ENCODE measurements at regions not wholly inside any gene's neighbourhood (a gene's known extent, or its start where the extent isn't known, plus 50 kb on each side); places are given as distances from the start of the nearest gene placed in this dataset.

DNA sequence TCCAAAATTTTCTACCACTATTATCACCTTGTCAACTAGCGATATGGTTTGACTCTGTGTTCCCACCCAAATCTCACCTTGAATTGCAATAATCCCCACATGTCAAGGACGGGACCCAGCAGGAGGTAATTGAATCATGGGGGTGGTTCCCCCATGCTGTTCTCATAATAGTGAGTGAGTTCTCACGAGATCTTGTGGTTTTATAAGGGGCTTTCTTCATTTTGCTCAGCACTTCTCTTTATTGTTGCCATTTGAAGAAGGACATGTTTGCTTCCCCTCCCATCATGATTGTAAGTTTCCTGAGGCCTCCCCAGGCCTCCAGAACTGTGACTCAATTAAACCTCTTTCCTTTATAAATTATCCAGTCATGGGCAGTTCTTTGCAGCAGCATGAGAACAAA lies 73.5 kb upstream of the ZC3H12C start:
- H3K27ac ChIP-seq, result no peak overlapping the region
- H3K9ac ChIP-seq, result no peak overlapping the region

DNA sequence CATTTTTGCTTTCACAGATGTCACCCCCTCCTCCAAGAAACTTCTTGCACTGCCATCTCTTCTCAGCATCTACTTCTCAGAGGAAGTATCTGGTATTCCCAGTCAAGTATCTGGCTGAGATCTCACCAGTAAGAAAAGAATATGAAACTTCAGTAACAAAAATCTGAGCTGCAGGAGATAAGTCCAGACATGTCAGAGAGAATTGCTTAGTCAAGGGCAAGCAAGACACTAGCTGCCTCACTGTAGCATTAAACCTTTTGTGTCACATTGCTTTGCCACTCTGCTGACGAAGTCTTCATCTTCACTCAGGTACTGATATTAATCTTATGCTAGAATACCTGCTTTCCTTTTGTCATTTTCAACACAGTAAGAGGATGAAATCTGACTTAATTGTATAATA lies 70.6 kb upstream of the ZC3H12C start:
- Histone ChIP-seq H3K27ac (no peak overlapping the region), H3K4me3 (no peak overlapping the region), H4K20me1 (no peaks in the 10 kb centered on the region), H3K36me3 (no peaks in the 10 kb centered on the region), H3K4me2 (peak overlapping the region in 2 of 11 experiments; percentile 23 to 34; a peak in 3 of 22 replicates), H3K4me1 (peaks cover 9 to 26% (median 19%) of the 10 kb centered on the region in 10 experiments), H3K9ac (no peak overlapping the region), H3K9me3 (replicated peaks in 1 of 11) (peaks cover 0 to 18% (median 10%) of the 10 kb centered on the region in 11 experiments; a peak in 9 of 22 replicates), H3K27me3 (no peaks in the 10 kb centered on the region)
- no peak for TF ChIP-seq Cebpa-rat (IDR thresholded peaks at IDR 0.05)

More for the DNA sequence above, 73.5 kb upstream of the ZC3H12C start:
- TF ChIP-seq Cebpa-rat (IDR thresholded peaks at IDR 0.05), result no peak
- Histone ChIP-seq H3K9me3 (replicated peaks in 1 of 11) (peaks cover 0 to 16% (median 8%) of the 10 kb centered on the region in 11 experiments; a peak in 13 of 22 replicates), H3K4me1 (peaks cover 0 to 10% (median 0%) of the 10 kb centered on the region in 10 experiments; a peak in 2 of 20 replicates), H3K4me2 (no peak overlapping the region), H3K4me3 (no peak overlapping the region), H3K36me3 (no peaks in the 10 kb centered on the region), H4K20me1 (no peaks in the 10 kb centered on the region), H3K27me3 (no peaks in the 10 kb centered on the region)

- no peaks in the 10 kb centered on the region for H3K36me3 ChIP-seq
- no peak overlapping the region for H3K9ac ChIP-seq
- H4K20me1 ChIP-seq, result no peaks in the 10 kb centered on the region
- TF ChIP-seq Cebpa-rat (IDR thresholded peaks at IDR 0.05), result no peak
- H3K27me3 ChIP-seq, result no peaks in the 10 kb centered on the region
- H3K27ac ChIP-seq, result no peak overlapping the region
- no peak overlapping the region for H3K4me3 ChIP-seq
- peaks cover 8 to 29% (median 18%) of the 10 kb centered on the region in 11 experiments for H3K9me3 ChIP-seq (replicated peaks in 1 of 11)
- H3K4me2 ChIP-seq, result no peak overlapping the region
- H3K4me1 ChIP-seq, result peaks cover 15 to 33% (median 27%) of the 10 kb centered on the region in 10 experiments
Observed at GRCh38 chr11:110023711-110024110, 69.5 kb upstream of the ZC3H12C start.

DNA sequence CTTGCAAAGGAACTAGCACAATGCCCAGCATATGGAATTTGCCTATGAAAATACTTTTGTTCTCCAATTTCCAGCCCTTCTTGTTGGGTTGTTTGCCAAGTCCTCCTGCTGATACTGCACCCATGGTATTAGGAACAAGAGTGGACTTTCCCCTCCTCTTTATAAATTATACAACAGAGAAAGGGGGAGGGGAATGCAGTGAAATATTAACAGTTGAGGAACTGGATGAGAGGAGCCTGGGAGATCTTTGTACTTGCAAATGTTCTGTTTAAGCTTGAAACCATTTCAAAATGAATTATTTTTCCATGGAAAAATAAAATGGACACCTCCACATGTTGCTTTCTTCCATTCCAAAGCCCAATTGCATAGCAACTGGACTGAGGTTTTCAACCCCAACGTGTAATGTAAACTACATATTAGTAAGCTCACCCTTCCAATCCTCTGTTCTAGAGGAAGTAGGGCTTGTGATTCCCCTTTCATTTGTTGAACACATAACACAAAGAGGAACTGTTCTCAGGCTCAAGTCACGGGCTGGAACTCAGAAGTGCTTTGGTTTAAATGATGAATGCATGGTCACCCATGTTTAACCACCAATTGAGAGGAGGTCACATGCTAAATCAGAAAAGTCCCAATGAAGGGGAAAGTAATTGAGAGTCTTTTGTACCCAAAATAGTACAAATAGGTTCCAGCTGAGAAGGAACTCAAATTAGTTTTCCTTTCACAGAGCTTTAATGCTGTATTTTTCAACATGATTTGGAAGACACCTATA lies 66.2 kb upstream of the ZC3H12C start:
- Histone ChIP-seq H3K4me1 (peaks cover 15 to 35% (median 27%) of the 10 kb centered on the region in 10 experiments), H3K27me3 (no peaks in the 10 kb centered on the region), H3K27ac (peak overlapping the region in 4 of 11 experiments; percentile 49 to 72 (median 62); a peak in 9 of 22 replicates), H3K9ac (0 out of 22 replicates have a peak overlapping the region, but pooled peaks of 1 of the 11 experiments have one; percentile 11), H4K20me1 (no peaks in the 10 kb centered on the region), H3K36me3 (no peaks in the 10 kb centered on the region), H3K4me2 (peak overlapping the region; percentile 40 to 77 (median 54)), H3K9me3 (replicated peaks in 1 of 11) (peaks cover 0 to 37% (median 23%) of the 10 kb centered on the region in 11 experiments; a peak in 21 of 22 replicates), H3K4me3 (no peak overlapping the region)
- TF ChIP-seq Cebpa-rat (IDR thresholded peaks at IDR 0.05), result no peak

- H3K4me1 ChIP-seq, result peaks cover 15 to 35% (median 24%) of the 10 kb centered on the region in 10 experiments
- no peak for TF ChIP-seq Cebpa-rat (IDR thresholded peaks at IDR 0.05)
Observed at GRCh38 chr11:110027627-110028371, 65.4 kb upstream of the ZC3H12C start.

DNA sequence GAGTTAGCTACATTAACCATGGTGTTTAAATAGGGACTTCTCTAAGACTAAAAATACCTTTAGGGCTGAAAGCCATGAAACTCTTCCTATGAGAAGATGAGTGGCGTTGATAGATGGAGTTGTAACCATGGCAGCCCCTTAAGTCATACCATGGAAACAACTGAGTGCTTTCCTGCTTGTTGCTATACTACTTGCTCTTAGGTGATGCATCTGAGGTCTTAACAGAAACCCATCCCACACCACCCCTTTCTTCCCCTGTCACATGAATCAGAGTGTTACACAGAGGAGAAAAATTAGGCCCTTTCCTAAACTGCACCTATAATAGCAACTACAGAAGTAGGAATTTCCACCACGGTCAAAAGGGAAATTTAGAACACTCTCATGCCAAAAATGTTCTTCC lies 64.3 kb upstream of the ZC3H12C start:
- Histone ChIP-seq H4K20me1 (no peaks in the 10 kb centered on the region), H3K4me2 (peak overlapping the region in 1 of 11 experiments; percentile 49; a peak in 2 of 22 replicates), H3K9ac (no peak overlapping the region)

More at GRCh38 chr11:110027627-110028371, 65.4 kb upstream of the ZC3H12C start:
- Histone ChIP-seq H3K4me2 (peak overlapping the region; percentile 18 to 77 (median 50); a peak in 20 of 22 replicates), H4K20me1 (no peaks in the 10 kb centered on the region), H3K36me3 (no peaks in the 10 kb centered on the region), H3K9ac (no peak overlapping the region), H3K9me3 (replicated peaks in 1 of 11) (peaks cover 0 to 36% (median 23%) of the 10 kb centered on the region in 11 experiments; a peak in 21 of 22 replicates), H3K4me3 (no peak overlapping the region), H3K27me3 (no peaks in the 10 kb centered on the region), H3K27ac (peak overlapping the region in 3 of 11 experiments; percentile 49 to 72 (median 67); a peak in 8 of 22 replicates)

GRCh38 chr11:110029714-110030113 lies 63.5 kb upstream of the ZC3H12C start:
- no peak overlapping the region for H3K4me2 ChIP-seq
- no peaks in the 10 kb centered on the region for H3K27me3 ChIP-seq
- no peaks in the 10 kb centered on the region for H3K36me3 ChIP-seq
- H3K4me1 ChIP-seq, result peaks cover 15 to 35% (median 23%) of the 10 kb centered on the region in 10 experiments
- TF ChIP-seq Cebpa-rat (IDR thresholded peaks at IDR 0.05), result no peak
- H3K27ac ChIP-seq, result no peak overlapping the region
- peaks cover 0 to 32% (median 23%) of the 10 kb centered on the region in 11 experiments; a peak in 21 of 22 replicates for H3K9me3 ChIP-seq (replicated peaks in 1 of 11)
- H4K20me1 ChIP-seq, result no peaks in the 10 kb centered on the region
- no peak overlapping the region for H3K4me3 ChIP-seq
- H3K9ac ChIP-seq, result no peak overlapping the region

More for the DNA sequence above, 64.3 kb upstream of the ZC3H12C start:
- Histone ChIP-seq H3K36me3 (no peaks in the 10 kb centered on the region), H3K27me3 (no peaks in the 10 kb centered on the region), H3K4me1 (peaks cover 15 to 35% (median 23%) of the 10 kb centered on the region in 10 experiments), H3K9me3 (replicated peaks in 1 of 11) (peaks cover 0 to 36% (median 23%) of the 10 kb centered on the region in 11 experiments; a peak in 21 of 22 replicates), H3K27ac (no peak overlapping the region), H3K4me3 (no peak overlapping the region)
- no peak for TF ChIP-seq Cebpa-rat (IDR thresholded peaks at IDR 0.05)

DNA sequence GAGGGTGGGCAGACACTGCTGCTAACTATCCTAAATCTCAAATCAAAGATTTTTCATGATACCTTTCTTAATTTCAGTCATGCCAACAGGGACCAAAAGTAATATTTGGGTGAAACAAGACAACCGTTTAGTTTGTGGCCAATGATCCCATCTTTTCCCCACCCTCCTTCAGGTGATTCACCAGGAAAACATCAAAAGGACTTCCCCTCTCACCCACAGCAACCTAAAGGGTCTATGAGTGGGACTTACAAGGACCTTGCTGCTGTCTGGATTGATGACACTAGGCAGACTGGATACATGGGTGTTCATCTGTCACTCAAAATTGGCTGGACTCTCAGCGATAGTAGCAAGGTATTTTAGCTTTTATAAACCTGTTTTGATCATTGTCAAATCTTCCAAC lies 62.0 kb upstream of the ZC3H12C start:
- Histone ChIP-seq H3K4me3 (no peak overlapping the region), H3K9me3 (replicated peaks in 1 of 11) (peaks cover 0 to 32% (median 19%) of the 10 kb centered on the region in 11 experiments; a peak in 20 of 22 replicates), H3K4me1 (peaks cover 15 to 28% (median 21%) of the 10 kb centered on the region in 10 experiments), H4K20me1 (no peaks in the 10 kb centered on the region), H3K27ac (no peak overlapping the region), H3K27me3 (no peaks in the 10 kb centered on the region), H3K4me2 (no peak overlapping the region), H3K36me3 (no peaks in the 10 kb centered on the region), H3K9ac (no peak overlapping the region)
- no peak for TF ChIP-seq Cebpa-rat (IDR thresholded peaks at IDR 0.05)

DNA sequence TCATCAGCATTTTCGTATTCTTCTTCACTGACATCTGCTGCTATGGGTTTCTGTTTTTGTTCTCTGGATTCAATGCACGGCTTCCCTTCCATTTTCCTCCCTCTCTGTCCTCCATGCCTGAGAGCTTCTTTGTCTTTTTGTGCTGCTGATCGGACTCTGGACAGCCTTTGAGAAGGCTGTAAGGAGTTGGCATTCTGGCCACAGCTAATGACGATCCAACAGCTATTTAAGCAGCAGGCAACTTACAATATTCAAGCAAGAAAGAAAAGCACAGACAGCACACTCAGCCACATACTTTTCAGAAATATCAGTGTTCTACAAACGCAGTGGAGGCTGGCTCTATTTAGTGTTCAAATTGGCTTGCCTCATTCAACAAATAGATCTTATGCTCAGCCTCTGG lies 60.9 kb upstream of the ZC3H12C start:
- Histone ChIP-seq H3K36me3 (no peaks in the 10 kb centered on the region), H3K4me3 (no peak overlapping the region), H3K9me3 (replicated peaks in 1 of 11) (peaks cover 0 to 32% (median 19%) of the 10 kb centered on the region in 11 experiments; a peak in 20 of 22 replicates), H4K20me1 (no peaks in the 10 kb centered on the region), H3K4me2 (no peak overlapping the region), H3K9ac (no peak overlapping the region), H3K4me1 (peaks cover 8 to 17% (median 10%) of the 10 kb centered on the region in 10 experiments), H3K27me3 (no peaks in the 10 kb centered on the region), H3K27ac (no peak overlapping the region)
- TF ChIP-seq Cebpa-rat (IDR thresholded peaks at IDR 0.05), result no peak
